ENCODE measurements at regions not wholly inside any gene's neighbourhood (a gene's known extent, or its start where the extent isn't known, plus 50 kb on each side); places are given as distances from the start of the nearest gene placed in this dataset.

DNA sequence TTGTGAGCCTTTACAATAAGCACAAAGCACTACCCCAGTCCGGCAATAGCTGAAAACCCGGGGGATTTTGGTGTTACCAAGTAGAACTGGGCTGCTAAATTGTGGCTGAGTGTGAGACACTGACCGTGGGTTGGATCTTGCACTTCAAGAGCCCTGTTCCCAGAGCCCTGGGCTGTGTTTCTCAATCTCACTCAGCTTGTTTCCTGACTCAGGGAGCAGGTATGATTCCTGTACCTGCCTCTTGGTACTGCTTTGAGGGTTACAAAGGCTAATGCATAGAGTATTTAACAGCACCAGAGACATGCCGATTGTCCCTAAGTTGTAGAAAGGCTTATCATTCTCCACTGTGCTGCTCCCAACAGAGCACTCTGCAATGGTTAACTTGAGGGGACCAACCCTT lies 134.6 kb downstream of the TEX36 start:
- H3K9me3 ChIP-seq, result no peaks in the 10 kb centered on the region
- no peak overlapping the region for H2AFZ ChIP-seq (ENCODE audit: low read depth)
- no peak overlapping the region for H3K9ac ChIP-seq
- no peaks in the 10 kb centered on the region for H4K20me1 ChIP-seq (ENCODE audit: insufficient read depth)
- no peaks in the 10 kb centered on the region for H3K27me3 ChIP-seq (ENCODE audit: insufficient read depth)
- H3K36me3 ChIP-seq (replicated peaks in 1 of 2; ENCODE audit: control insufficient read depth in 1 of 2, insufficient read depth in 2 of 2, low read length in 1 of 2), result no peaks in the 10 kb centered on the region
- peaks cover 0 to 13% of the 10 kb centered on the region in 2 experiments; a peak in 1 of 4 replicates for H3K4me1 ChIP-seq (ENCODE audit: control insufficient read depth in 1 of 2, insufficient read depth in 2 of 2, low read depth in 1 of 2, low read length in 1 of 2)
- H3K4me3 ChIP-seq (ENCODE audit: low read depth in 2 of 2, low read length in 1 of 2), result no peak overlapping the region
- no peak for TF ChIP-seq FOXJ3 (CRISPR knock-in tag; IDR thresholded peaks at IDR 0.05)
- TF ChIP-seq YY1 (IDR thresholded peaks at IDR 0.05; ENCODE audit: low read depth), result no peak
- no peak for TF ChIP-seq USF2 (IDR thresholded peaks at IDR 0.05; ENCODE audit: borderline replicate concordance, low read depth, low read length)
- TF ChIP-seq EP300 (IDR thresholded peaks at IDR 0.05; ENCODE audit: borderline replicate concordance in 1 of 2, low read depth in 1 of 2, low read length in 1 of 2), result no peak
- no peak for TF ChIP-seq MXI1 (IDR thresholded peaks at IDR 0.05; ENCODE audit: low read depth, low read length)
- TF ChIP-seq JUND (IDR thresholded peaks at IDR 0.05), result no peak
- no peak for TF ChIP-seq RFX5 (IDR thresholded peaks at IDR 0.05; ENCODE audit: low read length)
- no peak for TF ChIP-seq IRF3 (IDR thresholded peaks at IDR 0.05; ENCODE audit: low read depth, low read length)
- TF ChIP-seq TAF1 (IDR thresholded peaks at IDR 0.05; ENCODE audit: borderline replicate concordance, low read depth, low read length), result no peak
- no peak for TF ChIP-seq TEAD4 (IDR thresholded peaks at IDR 0.05; ENCODE audit: borderline replicate concordance, insufficient read depth)
- TF ChIP-seq RXRA (IDR thresholded peaks at IDR 0.05; ENCODE audit: borderline replicate concordance, low read depth), result no peak
- TF ChIP-seq TCF12 (IDR thresholded peaks at IDR 0.05), result no peak
- no peak for TF ChIP-seq MEF2A (IDR thresholded peaks at IDR 0.05; ENCODE audit: borderline replicate concordance, low read depth)
- TF ChIP-seq NRF1 (IDR thresholded peaks at IDR 0.05; ENCODE audit: low read depth, low read length), result no peak
- POLR2A ChIA-PET, result no interaction called here
- CTCF ChIA-PET, result no interaction called here
- H3K27ac ChIP-seq (ENCODE audit: low read depth in 2 of 2, low read length in 1 of 2), result no peak overlapping the region
- DNase-seq, result no peak
- no peaks in the 10 kb centered on the region for H3K9me2 ChIP-seq
- H3F3A ChIP-seq (replicated peaks; ENCODE audit: insufficient read depth), result no peaks in the 10 kb centered on the region
- H3K79me2 ChIP-seq (ENCODE audit: insufficient read depth), result no peaks in the 10 kb centered on the region
- 25% methylated on average over 3 of the region's 4 CpGs for WGBS (ENCODE audit: low lambda C conversion rate)
- no peak overlapping the region for H3K4me2 ChIP-seq

- peaks cover 0 to 13% of the 10 kb centered on the region in 2 experiments; a peak in 1 of 4 replicates for H3K4me1 ChIP-seq (ENCODE audit: control insufficient read depth in 1 of 2, insufficient read depth in 2 of 2, low read depth in 1 of 2, low read length in 1 of 2)
- H3K9me2 ChIP-seq, result no peaks in the 10 kb centered on the region
- no peak overlapping the region for H3K4me2 ChIP-seq
- H3K27me3 ChIP-seq (ENCODE audit: insufficient read depth), result no peaks in the 10 kb centered on the region
- ChIA-PET CTCF (no interaction called here), POLR2A (no interaction called here)
- WGBS (ENCODE audit: low lambda C conversion rate), result 37% methylated on average over 10 of the region's 10 CpGs
- DNase-seq, result no peak
- TF ChIP-seq TEAD4 (IDR thresholded peaks at IDR 0.05; ENCODE audit: borderline replicate concordance, insufficient read depth) (no peak), GATA2 (CRISPR knock-in tag; IDR thresholded peaks at IDR 0.05) (no peak), SIN3A (IDR thresholded peaks at IDR 0.05; ENCODE audit: borderline replicate concordance, low read depth, low read length) (no peak), CTCF (IDR thresholded peaks at IDR 0.05) (no peak), SMC3 (IDR thresholded peaks at IDR 0.05; ENCODE audit: low read depth, low read length) (no peak), FOXJ3 (CRISPR knock-in tag; IDR thresholded peaks at IDR 0.05) (no peak)
- no peaks in the 10 kb centered on the region for H3K9me3 ChIP-seq
- no peaks in the 10 kb centered on the region for H4K20me1 ChIP-seq (ENCODE audit: insufficient read depth)
- H3K36me3 ChIP-seq (replicated peaks in 1 of 2; ENCODE audit: control insufficient read depth in 1 of 2, insufficient read depth in 2 of 2, low read length in 1 of 2), result no peaks in the 10 kb centered on the region
- no peak overlapping the region for H3K9ac ChIP-seq
- no peak overlapping the region for H2AFZ ChIP-seq (ENCODE audit: low read depth)
- no peaks in the 10 kb centered on the region for H3K79me2 ChIP-seq (ENCODE audit: insufficient read depth)
- no peak overlapping the region for H3K4me3 ChIP-seq (ENCODE audit: low read depth in 2 of 2, low read length in 1 of 2)
- no peak overlapping the region for H3K27ac ChIP-seq (ENCODE audit: low read depth in 2 of 2, low read length in 1 of 2)
- H3F3A ChIP-seq (replicated peaks; ENCODE audit: insufficient read depth), result no peaks in the 10 kb centered on the region
Measured at GRCh38 chr10:125547010-125547650, 135.8 kb downstream of the TEX36 start.

Measured in SK-N-SH (cell line).